ENCODE measurements at regions not wholly inside any gene's neighbourhood (a gene's known extent, or its start where the extent isn't known, plus 50 kb on each side); places are given as distances from the start of the nearest gene placed in this dataset.
A peak's percentile ranks its signal among the peaks of the same experiment; 100 is the strongest.

DNA sequence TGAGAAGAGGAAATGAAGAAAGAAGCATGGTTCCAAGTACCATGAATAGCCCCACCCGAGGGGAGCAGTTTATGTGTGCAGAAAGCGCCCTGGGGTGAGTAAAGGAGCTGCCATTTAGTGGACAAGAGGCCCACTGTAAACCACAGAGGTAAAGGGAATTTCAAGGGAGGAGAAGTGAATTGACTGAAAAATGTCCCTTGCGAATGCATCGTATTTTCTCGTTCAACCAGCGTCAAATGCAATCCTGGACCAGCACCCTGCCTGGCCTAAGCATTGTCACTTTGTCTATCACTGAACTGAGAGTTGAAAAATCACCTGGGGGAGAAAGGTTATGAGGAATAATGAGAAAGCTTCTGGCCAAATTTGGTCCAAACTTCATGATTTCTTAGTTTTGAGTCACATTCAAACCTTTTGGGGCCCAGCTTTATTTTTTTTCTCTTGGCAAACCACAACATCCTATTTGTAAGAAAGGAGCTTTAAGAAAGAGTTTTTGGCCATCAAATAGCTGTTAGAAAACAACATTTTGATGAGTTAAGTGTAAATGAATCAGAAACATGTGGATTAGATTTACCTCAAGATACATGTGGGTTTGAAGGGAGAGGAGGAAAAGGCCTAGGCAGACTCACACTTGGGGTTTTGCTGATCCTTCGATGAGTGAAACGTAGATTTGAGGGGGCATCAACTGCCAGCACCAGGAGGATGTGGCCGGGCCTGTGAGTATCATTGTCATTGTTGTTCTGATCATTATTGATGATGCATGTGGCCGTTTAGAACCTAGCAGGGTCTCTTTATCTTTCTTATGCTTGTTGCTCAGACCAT lies 214.0 kb downstream of the CLIC5 start:
- intact Hi-C loops (cut with DNase I) = no loop called here
- no peak for DNase-seq
- no peak for FAIRE-seq

DNA sequence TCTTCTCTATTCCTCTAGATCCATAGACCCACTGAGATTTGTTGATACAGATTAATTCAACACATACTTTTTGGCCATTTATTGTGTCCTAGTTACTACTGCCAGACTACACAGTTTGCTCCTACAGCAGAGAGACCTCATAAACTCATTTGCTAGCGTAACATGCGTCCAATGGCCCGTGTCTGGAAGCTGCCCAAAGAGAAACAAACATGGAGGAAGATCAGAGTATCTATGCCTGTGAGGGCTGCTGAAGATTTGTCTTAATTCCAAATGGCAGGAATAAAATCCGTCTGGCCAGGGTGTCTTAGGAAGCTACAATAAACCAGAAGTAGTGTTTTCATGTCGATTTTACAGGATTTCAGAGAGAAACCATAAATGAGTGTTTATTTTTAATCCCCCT lies 214.7 kb downstream of the CLIC5 start:
- no peaks in the 10 kb centered on the region for H3K4me1 ChIP-seq (ENCODE audit: control insufficient read depth in 2 of 3, insufficient read depth in 2 of 3, low read depth in 1 of 3, low read length in 3 of 3)
- H3K36me3 ChIP-seq (ENCODE audit: control insufficient read depth in 2 of 3, insufficient read depth in 3 of 3, low read length in 3 of 3) = no peaks in the 10 kb centered on the region
- no peak overlapping the region for H3K27ac ChIP-seq (ENCODE audit: low read depth in 2 of 2, low read length in 2 of 2)
- H3K9ac ChIP-seq (ENCODE audit: low read length in 3 of 3) = no peak overlapping the region
- intact Hi-C loops (cut with DNase I) = no loop called here
- TF ChIP-seq, protein P1, sequence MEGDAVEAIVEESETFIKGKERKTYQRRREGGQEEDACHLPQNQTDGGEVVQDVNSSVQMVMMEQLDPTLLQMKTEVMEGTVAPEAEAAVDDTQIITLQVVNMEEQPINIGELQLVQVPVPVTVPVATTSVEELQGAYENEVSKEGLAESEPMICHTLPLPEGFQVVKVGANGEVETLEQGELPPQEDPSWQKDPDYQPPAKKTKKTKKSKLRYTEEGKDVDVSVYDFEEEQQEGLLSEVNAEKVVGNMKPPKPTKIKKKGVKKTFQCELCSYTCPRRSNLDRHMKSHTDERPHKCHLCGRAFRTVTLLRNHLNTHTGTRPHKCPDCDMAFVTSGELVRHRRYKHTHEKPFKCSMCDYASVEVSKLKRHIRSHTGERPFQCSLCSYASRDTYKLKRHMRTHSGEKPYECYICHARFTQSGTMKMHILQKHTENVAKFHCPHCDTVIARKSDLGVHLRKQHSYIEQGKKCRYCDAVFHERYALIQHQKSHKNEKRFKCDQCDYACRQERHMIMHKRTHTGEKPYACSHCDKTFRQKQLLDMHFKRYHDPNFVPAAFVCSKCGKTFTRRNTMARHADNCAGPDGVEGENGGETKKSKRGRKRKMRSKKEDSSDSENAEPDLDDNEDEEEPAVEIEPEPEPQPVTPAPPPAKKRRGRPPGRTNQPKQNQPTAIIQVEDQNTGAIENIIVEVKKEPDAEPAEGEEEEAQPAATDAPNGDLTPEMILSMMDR (IDR thresholded peaks at IDR 0.05; ENCODE audit: borderline replicate concordance, extremely low read depth, insufficient read depth) = no peak
- H3K27me3 ChIP-seq (ENCODE audit: control insufficient read depth, insufficient read depth, low read length) = no peaks in the 10 kb centered on the region
- peak in 2 of 5 donors; percentile 22 to 44 for DNase-seq
- no peaks in the 10 kb centered on the region for H3K9me3 ChIP-seq (ENCODE audit: control insufficient read depth in 2 of 3, insufficient read depth in 1 of 3, low read length in 3 of 3)
- H3K4me3 ChIP-seq (ENCODE audit: low read length in 3 of 3) = no peak overlapping the region
- no peak for FAIRE-seq

More for the DNA sequence above, 214.0 kb downstream of the CLIC5 start:
- H3K9ac ChIP-seq (ENCODE audit: low read length in 3 of 3) = no peak overlapping the region
- H3K4me1 ChIP-seq (ENCODE audit: control insufficient read depth in 2 of 3, insufficient read depth in 2 of 3, low read depth in 1 of 3, low read length in 3 of 3) = no peaks in the 10 kb centered on the region
- H3K9me3 ChIP-seq (ENCODE audit: control insufficient read depth in 2 of 3, insufficient read depth in 1 of 3, low read length in 3 of 3) = no peaks in the 10 kb centered on the region
- H3K36me3 ChIP-seq (ENCODE audit: control insufficient read depth in 2 of 3, insufficient read depth in 3 of 3, low read length in 3 of 3) = no peaks in the 10 kb centered on the region
- no peaks in the 10 kb centered on the region for H3K27me3 ChIP-seq (ENCODE audit: control insufficient read depth, insufficient read depth, low read length)
- no peak overlapping the region for H3K4me3 ChIP-seq (ENCODE audit: low read length in 3 of 3)
- no peak overlapping the region for H3K27ac ChIP-seq (ENCODE audit: low read depth in 2 of 2, low read length in 2 of 2)
- TF ChIP-seq, protein P1 (IDR thresholded peaks at IDR 0.05; ENCODE audit: borderline replicate concordance, extremely low read depth, insufficient read depth) = no peak

DNA sequence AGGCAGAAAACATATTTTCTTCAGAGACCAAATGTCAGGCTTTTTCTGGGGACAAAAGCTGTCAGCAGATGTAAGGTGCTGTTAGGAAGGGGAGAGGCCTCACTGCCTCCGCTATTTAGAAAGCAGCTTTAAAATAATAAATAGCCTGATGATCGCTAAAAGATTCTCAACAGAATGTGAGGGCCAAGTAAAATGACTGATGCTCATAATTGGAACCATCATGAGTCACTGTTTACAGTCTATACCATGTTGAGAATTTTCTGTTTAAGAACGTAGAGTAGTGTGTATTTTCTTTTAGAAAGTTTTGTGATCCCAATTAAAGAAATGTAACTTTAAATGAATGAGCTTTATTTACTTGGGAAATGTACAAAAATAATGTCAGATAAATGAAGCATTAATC lies 220.0 kb downstream of the CLIC5 start:
- no peaks in the 10 kb centered on the region for H3K9me3 ChIP-seq (ENCODE audit: control insufficient read depth in 2 of 3, insufficient read depth in 1 of 3, low read length in 3 of 3)
- FAIRE-seq (no peak), DNase-seq (no peak)
- no peak overlapping the region for H3K4me3 ChIP-seq (ENCODE audit: low read length in 3 of 3)
- TF ChIP-seq, protein P1 (IDR thresholded peaks at IDR 0.05; ENCODE audit: borderline replicate concordance, extremely low read depth, insufficient read depth) = no peak
- no peaks in the 10 kb centered on the region for H3K27me3 ChIP-seq (ENCODE audit: control insufficient read depth, insufficient read depth, low read length)
- H3K4me1 ChIP-seq (ENCODE audit: control insufficient read depth in 2 of 3, insufficient read depth in 2 of 3, low read depth in 1 of 3, low read length in 3 of 3) = no peaks in the 10 kb centered on the region
- H3K9ac ChIP-seq (ENCODE audit: low read length in 3 of 3) = no peak overlapping the region
- no peak overlapping the region for H3K27ac ChIP-seq (ENCODE audit: low read depth in 2 of 2, low read length in 2 of 2)
- H3K36me3 ChIP-seq (ENCODE audit: control insufficient read depth in 2 of 3, insufficient read depth in 3 of 3, low read length in 3 of 3) = no peaks in the 10 kb centered on the region
- intact Hi-C loops (cut with DNase I) = no loop called here

All from kidney (tissue), 13 donors.